Stimulated activated memory B cell treated with anti-CD40 and anti-IgM and Interleukin-4, amounts not matched to agents 10 μg/mL and 1 μg/mL and 100 μg/mL, for 72 hours (primary cell): ENCODE measurements at regions not wholly inside any gene's neighbourhood (a gene's known extent, or its start where the extent isn't known, plus 50 kb on each side); places are given as distances from the start of the nearest gene placed in this dataset.
"Not testable (repeated sequence)": the region's sequence is repeated elsewhere in the genome, so short reads cannot be mapped to it uniquely, and the experiment has no call there.

Experiments used
- ATAC-seq: fragments of 150-1000 bp; cut with Tn5 transposase; 2 replicates; pipeline ENCODE4 v1.10.0; 2021
- H3K27ac Mint-ChIP-seq: one replicate; pipeline ENCODE4 v1.8.0; 2022; ENCODE audit warnings: mild to moderate bottlenecking, mixed read lengths
- H3K27me3 Mint-ChIP-seq: one replicate; pipeline ENCODE4 v1.8.0; 2022; ENCODE audit warnings: mixed read lengths
- H3K36me3 Mint-ChIP-seq: one replicate; pipeline ENCODE4 v1.8.0; 2022; ENCODE audit warnings: mixed read lengths
- H3K4me1 Mint-ChIP-seq: one replicate; pipeline ENCODE4 v1.8.0; 2022; ENCODE audit warnings: mixed read lengths
- H3K4me3 Mint-ChIP-seq: one replicate; pipeline ENCODE4 v1.8.0; 2022; ENCODE audit warnings: mild to moderate bottlenecking, moderate library complexity, mixed read lengths
- H3K9me3 Mint-ChIP-seq: one replicate; pipeline ENCODE4 v1.8.0; 2022; ENCODE audit warnings: mixed read lengths

DNA sequence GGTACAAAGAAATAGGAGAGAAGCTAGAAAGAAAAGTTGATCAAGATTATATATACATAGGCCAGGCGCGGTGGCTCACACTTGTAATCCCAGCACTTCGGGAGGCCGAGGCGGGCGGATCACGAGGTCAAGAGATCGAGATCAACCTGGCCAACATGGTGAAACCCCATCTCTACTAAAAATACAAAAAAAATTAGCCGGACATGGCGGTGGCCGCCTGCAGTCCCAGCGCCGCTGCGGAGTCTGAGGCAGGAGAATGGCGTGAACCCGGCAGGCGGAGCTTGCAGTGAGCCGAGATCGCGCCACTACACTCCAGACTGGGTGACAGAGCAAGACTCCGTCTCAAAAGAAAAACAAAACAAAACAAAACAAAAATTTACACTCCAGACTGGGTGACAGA lies 798.3 kb upstream of the CDH9 start:
- not testable (repeated sequence) for H3K27ac Mint-ChIP-seq, H3K36me3 Mint-ChIP-seq, ATAC-seq, H3K4me1 Mint-ChIP-seq, H3K4me3 Mint-ChIP-seq, H3K27me3 Mint-ChIP-seq
- peaks cover 11% of the 10 kb centered on the region for H3K9me3 Mint-ChIP-seq

DNA sequence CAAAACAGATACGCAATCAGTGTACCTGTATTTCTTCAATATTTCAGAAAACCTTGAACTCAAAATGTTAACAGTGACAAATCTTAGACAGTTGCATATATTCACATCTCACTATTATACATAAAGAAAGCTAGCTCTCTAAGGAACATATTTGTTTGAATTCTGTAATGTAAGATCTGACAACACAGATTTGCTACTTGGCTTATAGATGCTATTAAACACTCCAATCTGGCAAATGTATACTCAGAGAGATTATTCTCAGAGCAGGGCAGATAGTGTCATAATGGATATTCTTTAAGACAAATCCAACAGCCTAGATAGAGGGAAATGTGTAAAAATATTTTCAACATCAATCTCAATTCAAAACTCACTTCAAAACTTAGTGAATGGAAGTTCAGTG lies 794.5 kb upstream of the CDH9 start:
- Mint-ChIP-seq H3K4me1 (no peaks in the 10 kb centered on the region), H3K4me3 (no peak overlapping the region), H3K27me3 (no peaks in the 10 kb centered on the region), H3K36me3 (no peaks in the 10 kb centered on the region), H3K27ac (no peak overlapping the region), H3K9me3 (peaks cover 11% of the 10 kb centered on the region)
- no peak for ATAC-seq

DNA sequence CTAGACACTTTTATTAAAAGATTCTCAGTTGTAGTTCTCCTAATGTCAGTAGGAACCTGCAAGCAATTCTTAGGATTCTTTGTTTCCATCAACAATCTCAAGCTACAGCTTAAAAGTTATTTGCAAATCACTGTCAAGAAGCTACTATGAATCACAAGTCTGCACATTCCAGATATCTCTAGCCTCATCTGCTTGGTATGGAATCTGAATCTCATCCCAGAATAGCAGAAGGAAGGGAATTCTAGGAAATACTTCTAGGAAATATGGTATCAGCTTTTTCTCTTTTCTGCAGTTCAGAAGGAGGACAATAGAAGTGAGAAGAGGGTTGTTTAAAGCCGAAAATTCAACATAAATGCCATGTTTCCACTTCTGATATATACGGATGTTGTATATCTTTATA lies 792.2 kb upstream of the CDH9 start:
- Mint-ChIP-seq H3K27me3 (no peaks in the 10 kb centered on the region), H3K27ac (no peak overlapping the region), H3K4me1 (no peaks in the 10 kb centered on the region), H3K36me3 (no peaks in the 10 kb centered on the region), H3K4me3 (no peak overlapping the region), H3K9me3 (peaks cover 3% of the 10 kb centered on the region)
- ATAC-seq, result no peak

DNA sequence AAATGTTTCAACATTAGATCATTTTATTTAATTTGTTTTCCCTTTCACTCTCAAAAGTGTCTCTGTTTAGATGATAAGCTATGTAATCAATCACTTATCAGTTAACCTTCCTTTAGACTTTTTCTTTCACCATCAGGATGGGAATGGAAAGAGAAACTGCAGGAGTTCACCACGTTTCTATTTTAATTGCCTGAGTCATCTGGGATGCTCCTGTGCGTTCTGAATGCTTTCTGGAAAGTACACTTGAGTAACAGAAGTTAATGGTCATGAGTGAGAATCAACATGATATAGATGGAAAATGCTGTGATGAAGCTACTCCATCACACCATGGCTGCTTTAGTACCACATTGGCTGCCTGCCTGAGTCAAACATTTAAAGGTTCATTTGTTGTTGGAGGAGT lies 783.3 kb upstream of the CDH9 start:
- Mint-ChIP-seq H3K9me3 (no peaks in the 10 kb centered on the region), H3K36me3 (no peaks in the 10 kb centered on the region), H3K4me3 (no peak overlapping the region), H3K4me1 (no peaks in the 10 kb centered on the region), H3K27me3 (no peaks in the 10 kb centered on the region), H3K27ac (no peak overlapping the region)
- ATAC-seq, result no peak

DNA sequence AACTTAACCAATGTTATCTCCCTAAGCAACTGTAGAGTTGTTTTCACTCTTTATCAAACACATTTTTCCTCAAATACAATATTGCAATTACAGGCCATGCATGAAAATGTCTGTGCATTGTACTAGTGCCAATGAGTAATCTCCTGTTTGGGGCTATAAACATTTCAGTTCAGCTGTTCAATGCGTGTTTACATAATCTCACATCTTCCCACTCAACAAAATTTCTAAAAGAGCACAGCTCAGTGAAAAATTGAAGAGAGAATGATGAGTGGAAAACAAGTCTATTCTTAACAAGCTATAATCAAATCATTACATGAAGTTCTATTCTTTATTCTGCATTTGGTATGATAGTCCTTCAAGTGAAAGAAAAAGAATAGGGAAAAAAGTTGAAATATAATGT lies 780.5 kb upstream of the CDH9 start:
- Mint-ChIP-seq H3K36me3 (no peaks in the 10 kb centered on the region), H3K4me1 (no peaks in the 10 kb centered on the region), H3K27me3 (no peaks in the 10 kb centered on the region), H3K9me3 (peaks cover 3% of the 10 kb centered on the region), H3K27ac (no peak overlapping the region), H3K4me3 (no peak overlapping the region)
- no peak for ATAC-seq

DNA sequence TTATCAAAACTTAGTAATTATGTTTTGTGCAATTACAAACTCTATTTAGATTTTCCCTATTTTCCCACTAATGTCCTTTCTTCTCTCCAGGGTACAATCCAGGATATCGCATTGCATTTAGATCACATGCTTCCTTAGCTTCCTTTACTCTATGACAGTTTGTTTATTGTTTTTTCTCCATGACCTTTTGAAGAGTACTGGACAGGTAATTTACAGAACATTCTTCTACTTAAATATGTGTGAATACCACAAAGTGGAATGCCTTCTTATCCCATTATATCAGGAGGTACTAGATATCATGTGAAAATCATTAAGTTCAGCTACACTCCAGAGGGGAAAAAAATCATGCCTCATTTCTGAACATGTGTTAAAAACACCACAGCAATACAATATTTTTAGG lies 776.6 kb upstream of the CDH9 start:
- Mint-ChIP-seq H3K4me1 (no peaks in the 10 kb centered on the region), H3K4me3 (no peak overlapping the region), H3K27ac (no peak overlapping the region), H3K36me3 (no peaks in the 10 kb centered on the region), H3K27me3 (no peaks in the 10 kb centered on the region), H3K9me3 (peaks cover 3% of the 10 kb centered on the region)
- ATAC-seq, result no peak

DNA sequence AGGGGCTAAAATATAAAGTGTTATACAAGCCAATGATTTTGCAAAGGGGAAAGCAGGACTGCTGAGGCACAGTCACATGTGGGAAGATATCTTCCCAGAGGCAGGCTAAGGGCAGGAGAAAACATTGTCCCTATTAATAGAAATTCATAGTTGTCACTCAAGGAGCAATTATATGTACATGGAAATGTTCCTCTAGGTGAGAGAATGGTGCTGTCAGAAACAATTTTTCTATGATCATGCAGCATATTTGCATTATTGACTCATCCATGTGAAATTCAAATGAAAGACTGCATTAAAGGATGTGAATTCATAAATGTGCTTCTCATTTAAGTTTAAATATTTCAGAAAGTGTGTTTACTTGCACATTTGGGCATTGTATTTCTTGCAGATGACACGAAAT lies 775.9 kb upstream of the CDH9 start:
- H3K4me1 Mint-ChIP-seq, result no peaks in the 10 kb centered on the region
- ATAC-seq, result no peak
- H3K27me3 Mint-ChIP-seq, result no peaks in the 10 kb centered on the region
- peaks cover 3% of the 10 kb centered on the region for H3K9me3 Mint-ChIP-seq
- no peaks in the 10 kb centered on the region for H3K36me3 Mint-ChIP-seq
- H3K27ac Mint-ChIP-seq, result no peak overlapping the region
- no peak overlapping the region for H3K4me3 Mint-ChIP-seq

DNA sequence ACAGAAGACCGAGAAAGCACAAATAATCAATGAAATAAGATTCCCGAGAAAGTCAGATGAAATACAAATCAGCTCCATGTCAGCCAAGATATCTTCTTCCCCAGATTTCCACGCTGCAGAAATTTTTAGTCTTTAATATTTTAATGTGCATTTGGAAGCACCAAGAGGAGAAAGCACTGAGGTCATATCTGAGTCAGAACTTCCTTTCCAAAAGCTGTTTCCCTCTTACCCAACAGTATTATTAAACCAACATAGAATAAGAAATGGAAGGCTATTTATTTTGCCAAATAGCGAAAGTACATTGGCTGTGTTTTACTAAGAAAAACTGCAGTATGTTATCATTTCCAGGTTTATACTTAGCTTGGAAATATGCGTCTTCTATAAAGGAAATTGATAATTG lies 772.1 kb upstream of the CDH9 start:
- Mint-ChIP-seq H3K4me3 (no peak overlapping the region), H3K27ac (no peak overlapping the region), H3K27me3 (no peaks in the 10 kb centered on the region)

DNA sequence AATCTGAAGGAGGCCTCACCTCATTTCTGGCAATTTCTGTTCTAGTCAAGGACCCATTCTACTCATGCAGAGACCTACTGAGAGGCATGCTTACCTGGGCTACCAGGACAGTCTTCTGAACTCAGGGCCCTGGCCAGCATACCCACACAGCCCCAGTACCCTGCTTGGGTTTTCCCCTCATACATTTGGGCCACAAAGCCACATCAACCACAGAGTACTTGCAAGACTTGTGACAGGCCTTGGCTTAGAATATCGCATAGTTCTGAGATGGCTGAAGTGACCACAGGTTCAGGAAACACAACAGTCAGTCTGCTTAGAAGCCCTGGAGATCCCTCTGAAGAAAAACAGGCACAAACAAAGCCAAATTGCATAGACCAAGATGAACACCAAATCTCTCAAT lies 758.8 kb upstream of the CDH9 start:
- H3K27me3 Mint-ChIP-seq, result no peaks in the 10 kb centered on the region
- no peaks in the 10 kb centered on the region for H3K36me3 Mint-ChIP-seq
- no peak for ATAC-seq
- H3K4me1 Mint-ChIP-seq, result no peaks in the 10 kb centered on the region
- H3K9me3 Mint-ChIP-seq, result peaks cover 12% of the 10 kb centered on the region
- no peak overlapping the region for H3K4me3 Mint-ChIP-seq
- no peak overlapping the region for H3K27ac Mint-ChIP-seq

More for the DNA sequence above, 772.1 kb upstream of the CDH9 start:
- no peak for ATAC-seq
- Mint-ChIP-seq H3K9me3 (no peaks in the 10 kb centered on the region), H3K4me1 (no peaks in the 10 kb centered on the region), H3K36me3 (no peaks in the 10 kb centered on the region)

DNA sequence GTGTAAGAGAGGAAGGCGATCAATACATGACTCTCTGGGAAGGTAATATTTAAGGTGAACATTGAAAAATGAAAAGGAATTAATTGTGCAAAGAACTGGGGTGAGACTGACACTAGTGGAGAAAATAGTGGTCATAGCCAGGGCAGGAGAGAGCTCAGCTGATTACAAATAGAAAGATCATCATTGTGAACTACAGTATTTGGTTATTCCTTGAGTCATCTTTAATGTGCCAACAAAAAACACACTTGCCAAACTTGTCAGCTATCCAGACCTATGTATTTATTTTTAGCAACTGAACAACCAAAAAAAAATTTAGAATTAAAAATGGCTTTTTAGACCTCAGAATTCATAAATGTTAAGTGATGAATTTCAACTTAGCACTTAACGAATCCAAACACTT lies 749.8 kb upstream of the CDH9 start:
- no peaks in the 10 kb centered on the region for H3K4me1 Mint-ChIP-seq
- H3K27ac Mint-ChIP-seq, result no peak overlapping the region
- H3K27me3 Mint-ChIP-seq, result no peaks in the 10 kb centered on the region
- H3K36me3 Mint-ChIP-seq, result no peaks in the 10 kb centered on the region
- H3K4me3 Mint-ChIP-seq, result no peak overlapping the region
- ATAC-seq, result no peak
- peaks cover 3% of the 10 kb centered on the region for H3K9me3 Mint-ChIP-seq

DNA sequence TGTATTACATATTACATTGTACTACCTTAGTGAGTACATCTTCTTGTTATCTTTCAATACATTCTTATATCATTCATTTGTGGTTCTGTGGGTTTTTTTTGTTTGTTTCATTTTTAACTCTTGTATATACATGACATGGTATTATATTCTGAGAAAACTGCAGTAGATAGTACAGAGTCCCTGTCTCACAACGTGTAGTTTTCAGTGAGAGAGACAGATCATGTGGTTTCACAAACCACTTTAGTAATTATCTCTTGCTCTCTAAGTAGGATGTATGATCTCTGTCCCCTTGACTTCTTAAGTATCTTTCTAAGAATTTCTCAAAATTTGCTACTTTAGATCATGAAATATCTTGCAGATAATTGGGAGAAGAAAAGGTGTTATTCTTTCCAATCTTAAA lies 745.9 kb upstream of the CDH9 start:
- Mint-ChIP-seq H3K36me3 (no peaks in the 10 kb centered on the region), H3K27ac (no peak overlapping the region), H3K4me1 (no peaks in the 10 kb centered on the region), H3K4me3 (no peak overlapping the region), H3K9me3 (peaks cover 6% of the 10 kb centered on the region), H3K27me3 (no peaks in the 10 kb centered on the region)
- no peak for ATAC-seq

DNA sequence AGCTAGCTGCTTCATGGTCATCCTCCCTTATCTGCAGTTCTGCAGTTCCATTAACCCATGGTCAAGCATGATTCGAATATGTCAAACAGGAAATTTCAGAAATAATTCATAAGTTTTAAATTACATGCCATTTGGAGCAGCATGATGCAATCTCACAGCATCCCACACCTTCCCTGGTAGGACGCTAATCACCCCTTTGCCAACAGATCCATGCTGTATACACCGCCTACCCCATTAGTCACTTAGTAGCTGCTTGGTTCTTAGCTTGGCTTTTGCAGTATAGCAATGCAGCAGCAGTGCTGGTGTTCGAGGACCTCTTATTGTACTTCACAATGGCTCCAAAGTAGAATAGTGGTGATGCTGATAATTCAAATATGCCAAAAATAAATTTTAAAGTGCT lies 739.7 kb upstream of the CDH9 start:
- Mint-ChIP-seq H3K4me1 (no peaks in the 10 kb centered on the region), H3K27ac (no peak overlapping the region), H3K9me3 (peaks cover 7% of the 10 kb centered on the region), H3K27me3 (no peaks in the 10 kb centered on the region), H3K4me3 (no peak overlapping the region), H3K36me3 (no peaks in the 10 kb centered on the region)
- no peak for ATAC-seq

DNA sequence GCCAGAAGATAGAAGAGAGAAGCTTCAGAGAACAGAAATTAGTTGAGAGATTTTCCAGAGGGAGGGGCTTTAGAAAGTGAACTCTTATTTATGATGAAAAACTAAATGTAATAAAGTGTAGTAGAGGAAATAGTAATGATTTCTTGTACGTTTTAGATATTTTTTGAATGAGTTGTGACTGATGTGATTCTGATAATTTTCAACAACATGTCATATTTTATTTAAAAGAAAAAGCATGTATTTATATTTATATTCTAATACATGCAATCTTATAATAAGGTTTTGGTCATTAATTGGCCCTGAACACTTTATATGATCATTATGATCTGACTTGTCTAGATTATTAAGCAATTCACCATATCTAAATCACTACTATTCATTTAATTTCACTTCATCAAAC lies 735.2 kb upstream of the CDH9 start:
- Mint-ChIP-seq H3K9me3 (peaks cover 8% of the 10 kb centered on the region), H3K27ac (no peak overlapping the region), H3K4me1 (no peaks in the 10 kb centered on the region), H3K36me3 (no peaks in the 10 kb centered on the region), H3K4me3 (no peak overlapping the region), H3K27me3 (no peaks in the 10 kb centered on the region)
- no peak for ATAC-seq

DNA sequence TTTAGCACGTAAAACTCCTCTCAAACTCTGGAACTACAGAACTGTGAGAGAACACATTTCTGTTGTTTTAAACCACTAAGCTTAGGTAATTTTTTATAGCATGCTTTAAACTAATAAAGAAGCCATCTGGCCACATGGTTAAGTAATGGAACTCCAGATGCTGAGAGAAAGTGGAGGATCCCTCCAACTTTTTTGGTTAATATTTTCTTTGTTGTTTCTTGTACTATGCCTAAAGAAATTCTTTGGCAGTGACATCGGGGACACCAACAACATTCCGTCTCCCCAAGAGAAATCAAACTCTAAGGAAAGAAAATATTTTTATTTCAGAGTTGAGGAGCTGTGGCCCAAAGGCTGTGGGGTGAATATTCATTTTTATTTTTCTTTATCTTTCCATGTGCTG lies 734.8 kb upstream of the CDH9 start:
- Mint-ChIP-seq H3K4me3 (no peak overlapping the region), H3K4me1 (no peaks in the 10 kb centered on the region), H3K9me3 (peaks cover 11% of the 10 kb centered on the region), H3K36me3 (no peaks in the 10 kb centered on the region), H3K27me3 (no peaks in the 10 kb centered on the region), H3K27ac (no peak overlapping the region)
- ATAC-seq, result no peak

DNA sequence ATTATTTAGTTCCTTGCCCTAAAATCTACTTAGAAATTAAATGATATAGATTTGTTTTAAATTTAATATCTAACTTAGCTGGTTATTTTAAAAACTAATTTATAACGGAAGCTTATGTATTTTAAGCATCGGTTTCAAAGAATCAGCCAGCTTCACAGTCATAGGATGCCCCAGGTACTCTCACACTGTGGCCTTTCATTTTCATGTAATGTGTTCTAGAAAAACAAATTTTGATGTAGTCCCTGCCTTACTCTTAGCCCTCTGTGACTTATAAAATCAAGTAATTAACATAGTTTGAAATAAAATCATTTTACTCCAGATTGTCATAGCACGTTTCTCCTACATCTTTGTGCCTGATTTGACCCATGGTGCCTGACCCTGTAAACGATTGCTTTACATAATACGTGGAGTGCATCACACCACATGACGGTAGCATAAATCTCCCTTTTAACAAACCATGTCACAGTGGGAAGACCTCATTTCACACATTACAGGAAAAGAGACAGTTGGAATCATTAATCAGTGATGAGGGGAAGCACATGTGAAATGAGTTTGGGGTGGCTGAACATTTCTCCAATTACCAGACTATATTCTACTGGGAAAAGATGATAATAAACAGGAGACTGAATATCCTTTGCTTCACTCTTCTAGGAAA lies 731.5 kb upstream of the CDH9 start:
- no peaks in the 10 kb centered on the region for H3K4me1 Mint-ChIP-seq
- ATAC-seq, result no peak
- H3K27ac Mint-ChIP-seq, result no peak overlapping the region
- H3K9me3 Mint-ChIP-seq, result peaks cover 7% of the 10 kb centered on the region
- H3K4me3 Mint-ChIP-seq, result no peak overlapping the region
- no peaks in the 10 kb centered on the region for H3K27me3 Mint-ChIP-seq
- H3K36me3 Mint-ChIP-seq, result no peaks in the 10 kb centered on the region

DNA sequence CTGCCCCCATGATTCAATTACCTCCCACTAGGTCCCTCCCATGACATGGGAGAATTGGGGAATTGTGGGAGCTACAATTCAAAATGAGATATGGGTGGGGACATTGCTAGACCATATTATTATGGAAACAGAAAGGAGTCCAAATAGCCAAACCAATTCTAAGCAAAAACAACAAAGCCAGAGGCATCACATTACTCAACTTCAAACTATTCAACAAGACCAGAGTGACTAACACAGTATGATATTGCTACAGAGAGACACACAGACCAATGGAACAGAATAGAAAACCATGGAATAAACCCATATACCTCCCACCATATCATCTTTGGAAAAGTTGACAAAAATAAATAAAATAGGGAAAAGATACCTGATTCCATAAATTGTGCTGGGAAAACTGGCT lies 710.5 kb upstream of the CDH9 start:
- Mint-ChIP-seq H3K4me1 (no peaks in the 10 kb centered on the region), H3K9me3 (peaks cover 3% of the 10 kb centered on the region), H3K27ac (no peak overlapping the region), H3K4me3 (no peak overlapping the region), H3K36me3 (no peaks in the 10 kb centered on the region), H3K27me3 (no peaks in the 10 kb centered on the region)
- ATAC-seq, result no peak

DNA sequence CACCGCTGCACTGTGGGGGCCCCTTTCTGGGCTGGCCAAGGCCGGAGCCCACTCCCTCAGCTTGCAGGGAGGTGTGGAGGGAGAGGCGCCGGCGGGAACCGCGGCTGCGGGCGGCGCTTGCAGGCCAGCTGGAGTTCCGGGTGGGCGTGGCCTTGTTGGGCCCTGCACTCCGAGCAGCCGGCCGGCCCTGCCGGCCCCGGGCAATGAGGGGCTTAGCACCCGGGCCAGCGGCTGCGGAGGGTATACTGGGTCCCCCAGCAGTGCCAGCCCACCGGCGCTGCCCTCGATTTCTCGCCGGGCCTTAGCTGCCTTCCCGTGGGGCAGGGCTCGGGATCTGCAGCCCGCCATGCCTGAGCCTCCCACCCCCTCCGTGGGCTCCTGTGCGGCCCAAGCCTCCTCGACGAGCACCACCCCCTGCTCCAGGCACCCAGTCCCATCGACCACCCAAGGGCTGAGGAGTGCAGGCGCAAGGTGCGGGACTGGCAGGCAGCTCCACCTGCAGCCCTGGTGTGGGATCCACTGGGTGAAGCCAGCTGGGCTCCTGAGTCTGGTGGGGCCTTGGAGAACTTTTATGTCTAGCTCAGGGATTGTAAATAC lies 705.1 kb upstream of the CDH9 start:
- not testable (repeated sequence) for H3K4me3 Mint-ChIP-seq, H3K36me3 Mint-ChIP-seq, H3K4me1 Mint-ChIP-seq, H3K27ac Mint-ChIP-seq, H3K9me3 Mint-ChIP-seq, H3K27me3 Mint-ChIP-seq, ATAC-seq
